ENCODE measurements at regions not wholly inside any gene's neighbourhood (a gene's known extent, or its start where the extent isn't known, plus 50 kb on each side); places are given as distances from the start of the nearest gene placed in this dataset.

DNA sequence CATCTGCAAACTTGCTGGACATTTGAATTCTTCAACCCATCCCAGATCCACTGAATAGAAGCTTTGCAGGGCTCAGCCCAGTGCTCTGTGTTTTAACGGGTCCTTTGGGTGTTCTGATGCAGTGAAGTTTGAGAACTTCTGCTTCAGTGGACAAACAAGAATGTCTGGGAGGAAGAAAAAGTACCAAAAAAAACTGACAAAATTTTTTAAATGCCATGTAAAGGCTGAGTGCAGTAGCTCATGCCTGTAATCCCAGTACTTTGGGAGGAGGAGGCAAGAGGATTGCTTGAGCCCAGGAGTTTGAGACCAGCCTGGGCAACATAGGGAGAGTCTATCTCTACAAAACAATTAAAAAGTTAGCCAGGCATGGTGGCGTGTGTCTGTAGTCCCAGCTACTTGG, 51.8 kb upstream of the FRMD4A start (continued):
- TF ChIP-seq CHD7 (IDR thresholded peaks at IDR 0.05; ENCODE audit: insufficient replicate concordance, low read length) (no peak), RFX5 (IDR thresholded peaks at IDR 0.05; ENCODE audit: borderline replicate concordance, low read depth, low read length) (no peak), SP2 (IDR thresholded peaks at IDR 0.05; ENCODE audit: low read length) (no peak), YY1 (IDR thresholded peaks at IDR 0.05; ENCODE audit: low read depth, low read length) (no peak), RXRA (IDR thresholded peaks at IDR 0.05; ENCODE audit: insufficient read depth, low read depth, low read length) (no peak), SIX5 (IDR thresholded peaks at IDR 0.05; ENCODE audit: low read depth, low read length) (no peak), SP4 (IDR thresholded peaks at IDR 0.05; ENCODE audit: low read length) (no peak), ZNF274 (IDR thresholded peaks at IDR 0.05; ENCODE audit: borderline replicate concordance, extremely low read depth, low read length) (no peak), HDAC2 (IDR thresholded peaks at IDR 0.05; ENCODE audit: borderline replicate concordance in 1 of 2, low read depth in 2 of 2, low read length in 2 of 2) (no peak), SUZ12 (IDR thresholded peaks at IDR 0.05; ENCODE audit: low read length) (no peak), POU5F1 (IDR thresholded peaks at IDR 0.05; ENCODE audit: low read depth, low read length) (no peak), HDAC6 (IDR thresholded peaks at IDR 0.05; ENCODE audit: low read depth, low read length) (no peak), TAF1 (IDR thresholded peaks at IDR 0.05; ENCODE audit: low read depth, low read length) (no peak)

Data from H1 (cell line).